A204.1 (cell line): ENCODE measurements at regions not wholly inside any gene's neighbourhood (a gene's known extent, or its start where the extent isn't known, plus 50 kb on each side); places are given as distances from the start of the nearest gene placed in this dataset.

ENCODE experiments used
- FAIRE-seq: peaks from 2 replicates; lab custom pipeline; 2012; peaks lifted over from hg19 to GRCh38; lab: Jason Lieb, UNC

GRCh38 chr13:39159846-39160370 is 121.7 kb downstream of the NHLRC3 start:
- no peak for FAIRE-seq

GRCh38 chr13:39167018-39167417 is 128.8 kb downstream of the NHLRC3 start:
- no peak for FAIRE-seq

- no peak for FAIRE-seq
Observed at GRCh38 chr13:39170711-39171110, 132.5 kb downstream of the NHLRC3 start.

DNA sequence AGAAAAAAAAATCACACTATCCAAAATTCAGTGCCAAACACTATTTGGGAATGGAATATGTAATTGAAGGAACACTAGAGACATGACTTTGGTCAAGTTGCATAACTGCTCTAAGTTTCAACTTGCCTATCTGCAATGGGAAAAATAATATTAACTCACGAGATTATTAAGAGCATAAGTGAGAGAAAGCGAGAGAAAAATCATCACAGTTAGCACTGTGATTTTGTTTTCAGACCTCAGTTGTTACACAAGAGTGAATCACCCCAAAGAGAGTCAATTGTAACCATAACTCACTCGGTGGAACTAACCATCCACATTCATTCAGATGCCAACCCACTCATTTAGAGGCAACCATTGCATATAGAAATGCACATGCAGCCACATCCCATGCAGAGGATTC is 147.1 kb downstream of the NHLRC3 start:
- FAIRE-seq, result no peak

DNA sequence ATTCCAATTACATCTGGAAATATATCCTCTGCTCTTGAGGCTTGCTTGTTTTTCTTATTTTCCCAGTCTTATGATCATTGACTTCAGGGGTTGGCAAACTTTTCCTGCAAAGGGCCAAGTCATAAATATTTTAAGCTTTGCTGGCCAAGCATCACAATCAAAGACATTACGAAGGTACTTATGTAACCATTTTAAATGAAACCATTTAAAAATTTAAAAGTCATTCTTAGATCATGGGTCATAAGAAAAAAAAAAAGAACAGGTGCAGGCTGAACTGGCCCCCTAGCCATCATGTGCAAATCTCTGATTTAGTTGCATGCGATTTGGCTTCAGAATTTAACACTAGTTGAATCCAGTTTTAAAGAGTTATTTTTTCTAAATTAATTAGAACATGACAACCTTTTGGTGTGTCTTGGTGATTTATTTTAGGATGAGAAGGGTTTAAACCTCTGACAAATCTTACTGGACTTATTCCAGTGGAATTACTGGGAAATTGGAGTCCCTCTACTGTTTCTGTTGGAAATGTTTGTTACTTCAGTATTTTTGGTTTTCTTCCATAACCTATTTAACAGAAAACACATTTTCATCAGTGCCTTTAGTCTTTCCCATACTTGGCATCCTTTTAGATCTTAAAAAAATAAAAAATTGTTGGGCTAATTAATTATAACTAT is 148.1 kb downstream of the NHLRC3 start:
- FAIRE-seq, result no peak

DNA sequence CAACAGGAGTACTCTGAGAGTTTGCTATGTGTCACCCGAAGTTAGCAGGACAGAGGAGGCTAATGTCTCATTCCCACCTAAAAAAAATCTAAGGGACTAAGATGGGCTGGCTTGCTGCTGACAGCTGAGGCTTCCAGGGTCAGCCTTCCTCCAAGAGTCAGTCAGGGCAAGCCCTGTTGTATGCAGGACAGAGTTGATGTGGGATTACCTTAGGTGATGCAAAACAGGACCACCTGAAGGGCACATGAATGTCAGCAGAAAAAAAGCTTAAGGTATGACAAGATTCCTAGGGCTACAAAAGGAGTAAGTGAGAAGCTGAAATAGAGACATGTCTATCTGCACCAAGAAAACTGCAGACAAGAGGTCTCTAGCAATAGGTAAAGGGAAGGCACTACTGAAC is 151.5 kb downstream of the NHLRC3 start:
- FAIRE-seq, result no peak

DNA sequence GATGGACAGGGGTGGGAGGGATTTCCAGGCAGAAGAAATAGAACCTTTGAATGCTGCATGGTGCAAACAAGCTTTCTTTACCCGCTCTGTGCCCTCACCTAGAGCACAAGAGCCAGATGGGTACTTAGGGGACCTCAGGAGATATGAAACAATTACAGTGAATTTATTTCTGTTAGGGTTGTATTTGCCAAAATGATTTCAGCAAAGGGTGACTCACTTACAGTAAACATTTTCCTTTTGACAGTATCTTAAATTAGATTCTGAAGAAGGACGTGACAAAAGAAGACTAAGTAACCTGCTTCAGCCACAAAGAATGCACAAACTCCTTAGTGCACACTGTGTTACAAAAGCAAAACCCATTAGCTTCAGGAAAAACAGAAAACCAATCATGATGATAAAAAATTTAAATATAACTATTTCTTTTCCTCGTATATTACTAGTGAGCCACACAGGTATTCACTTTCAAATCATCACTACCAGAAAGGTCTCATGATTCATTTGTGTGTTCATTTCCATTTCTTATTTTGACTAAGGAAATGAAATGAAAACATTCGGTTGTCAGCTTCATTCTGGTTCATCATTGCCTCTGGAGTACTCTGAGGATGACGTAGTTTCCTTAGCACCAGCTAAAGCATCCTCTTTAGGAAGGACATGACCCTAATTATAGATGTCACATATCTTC is 158.8 kb downstream of the NHLRC3 start:
- FAIRE-seq, result no peak

DNA sequence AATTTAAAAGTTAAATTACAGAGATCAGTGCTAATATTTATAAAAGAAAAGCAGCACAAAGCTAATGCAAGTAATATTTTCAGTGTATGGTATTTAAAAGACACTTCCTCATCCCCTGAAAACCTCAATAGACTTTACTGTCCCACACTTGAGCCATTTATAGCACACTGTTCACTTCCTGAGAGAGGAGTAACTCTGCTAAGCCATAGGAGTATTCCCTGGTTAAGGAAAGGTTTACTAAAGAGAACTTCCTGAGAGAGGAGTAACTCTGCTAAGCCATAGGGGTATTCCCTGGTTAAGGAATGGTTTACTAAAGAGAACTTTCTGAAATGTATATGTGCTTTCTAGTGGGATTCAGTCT is 159.4 kb downstream of the NHLRC3 start:
- FAIRE-seq, result no peak

DNA sequence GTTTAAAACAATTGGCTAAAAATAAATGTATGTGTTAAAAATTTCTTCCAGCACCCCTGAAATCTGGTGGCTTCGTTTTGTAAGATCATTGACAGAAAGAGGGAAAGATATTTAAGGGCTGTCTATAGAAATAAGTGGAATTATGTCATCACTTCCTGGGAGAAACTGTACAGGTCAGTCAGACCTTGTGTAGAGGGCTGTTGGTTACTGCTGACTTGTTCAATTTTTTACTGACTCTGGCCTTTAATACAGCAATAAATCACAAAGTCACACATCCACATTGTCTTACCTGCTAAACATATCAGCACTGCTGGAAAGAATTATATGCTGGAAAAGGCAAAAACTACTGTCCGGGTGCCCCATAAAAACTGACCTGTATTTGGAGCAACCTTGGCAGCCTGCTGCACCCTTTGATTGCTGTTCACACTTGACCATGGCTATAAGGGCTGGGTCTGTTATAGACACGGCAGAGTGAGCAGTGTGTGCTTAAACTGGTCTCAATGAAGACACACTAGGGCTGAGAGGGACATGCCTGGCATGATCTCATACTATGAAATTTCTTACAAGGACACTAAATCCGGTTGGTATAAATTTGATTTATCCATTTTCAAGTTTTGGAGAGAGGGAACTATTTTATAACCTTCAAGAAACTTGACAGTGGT is 162.1 kb downstream of the NHLRC3 start:
- FAIRE-seq, result no peak

GRCh38 chr13:39201180-39201579 is 162.9 kb downstream of the NHLRC3 start:
- FAIRE-seq, result no peak

GRCh38 chr13:39202746-39203145 is 164.5 kb downstream of the NHLRC3 start:
- no peak for FAIRE-seq

- no peak for FAIRE-seq
Observed at GRCh38 chr13:39208636-39209035, 170.4 kb downstream of the NHLRC3 start.

- no peak for FAIRE-seq
Observed at GRCh38 chr13:39209731-39210531, 171.7 kb downstream of the NHLRC3 start.

DNA sequence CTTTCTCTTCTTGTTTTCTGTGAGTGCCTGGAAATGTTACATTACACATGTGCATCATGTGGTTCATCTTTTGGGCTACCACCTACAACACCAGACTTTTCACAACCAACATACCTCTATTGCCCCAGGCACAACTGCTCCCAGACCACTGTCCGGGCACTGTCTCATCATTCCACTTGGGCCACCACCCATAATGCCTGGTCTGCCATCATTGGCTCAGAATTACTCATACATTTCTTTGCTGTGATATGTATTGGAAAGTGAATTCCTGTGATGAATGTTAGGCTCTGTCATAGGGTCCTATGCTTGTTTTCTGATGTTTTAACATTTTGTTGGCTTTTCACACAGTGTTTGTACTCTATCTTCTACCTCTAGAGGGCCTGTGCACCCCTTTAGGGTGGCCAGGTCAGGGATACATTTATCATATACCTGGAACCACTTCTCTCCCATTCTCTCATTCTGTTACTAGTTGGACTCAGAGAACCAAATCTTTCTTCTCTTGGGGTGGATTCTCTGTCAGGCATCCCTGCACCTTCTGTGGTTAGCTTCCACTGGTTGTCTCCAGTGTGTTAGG is 172.8 kb downstream of the NHLRC3 start:
- FAIRE-seq, result no peak

DNA sequence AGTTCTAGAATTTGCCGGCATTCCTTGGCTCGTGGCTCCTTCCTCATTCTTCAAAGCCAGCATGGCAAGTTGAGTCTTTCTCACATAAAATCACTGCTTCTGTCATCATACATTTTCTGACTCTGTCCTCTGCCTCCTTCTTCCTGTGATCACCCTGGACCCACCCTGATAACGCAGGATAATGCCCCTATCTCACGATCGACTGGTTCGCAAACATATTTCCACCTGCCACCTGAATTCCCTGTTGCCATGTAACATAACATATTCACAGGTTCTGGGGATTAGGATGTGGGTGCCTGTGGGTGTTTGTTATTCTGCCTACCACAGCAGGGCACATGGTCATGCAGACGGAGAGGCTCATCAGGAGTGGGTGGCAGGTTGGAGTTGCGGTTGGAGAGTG is 177.7 kb downstream of the NHLRC3 start:
- no peak for FAIRE-seq

GRCh38 chr13:39217471-39217870 is 179.2 kb downstream of the NHLRC3 start:
- no peak for FAIRE-seq

DNA sequence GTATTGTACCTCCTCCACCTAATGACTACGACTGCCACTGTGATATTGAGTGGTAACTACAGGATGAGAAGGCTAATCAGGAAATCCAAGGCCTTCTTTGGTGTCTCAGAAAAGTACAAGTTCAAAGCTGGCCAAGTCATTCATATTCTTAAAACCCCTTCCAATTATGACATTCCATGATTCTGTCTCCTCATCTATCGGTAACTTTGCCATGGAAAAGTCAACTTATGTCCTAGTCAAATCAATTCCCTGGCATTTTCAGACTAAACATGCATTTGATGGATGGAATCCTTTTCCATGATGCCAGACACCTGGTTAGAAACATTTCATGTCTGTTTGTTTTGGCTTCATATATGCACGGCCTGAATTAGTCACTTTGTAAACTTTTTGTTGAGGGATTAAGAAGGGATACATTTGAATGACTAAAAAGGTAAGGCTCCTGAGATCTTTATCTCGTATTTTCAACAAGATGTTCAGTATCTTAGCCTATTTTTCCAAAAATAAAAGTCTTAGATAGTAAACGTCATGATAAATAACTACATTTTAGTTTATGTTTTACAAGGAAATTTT is 186.5 kb downstream of the NHLRC3 start:
- FAIRE-seq, result no peak

DNA sequence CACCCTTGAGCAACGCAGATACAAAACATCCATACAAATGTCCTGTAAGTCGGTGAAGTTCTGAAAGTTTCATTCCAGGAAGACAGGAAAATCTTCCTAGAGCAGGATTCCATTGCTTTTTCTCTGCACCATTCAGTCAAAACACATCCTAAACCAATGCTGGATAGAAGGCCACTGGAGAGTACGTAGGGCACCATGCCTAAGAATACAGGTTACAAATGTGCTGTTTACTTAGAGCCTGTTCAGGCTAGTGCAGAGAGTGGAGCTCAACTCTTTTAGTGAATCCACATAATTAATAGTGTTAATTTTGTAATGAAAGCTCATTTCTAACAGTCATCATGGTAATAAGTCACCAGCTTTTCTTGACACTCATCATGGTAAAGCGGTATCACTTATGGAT is 187.6 kb downstream of the NHLRC3 start:
- FAIRE-seq, result no peak

DNA sequence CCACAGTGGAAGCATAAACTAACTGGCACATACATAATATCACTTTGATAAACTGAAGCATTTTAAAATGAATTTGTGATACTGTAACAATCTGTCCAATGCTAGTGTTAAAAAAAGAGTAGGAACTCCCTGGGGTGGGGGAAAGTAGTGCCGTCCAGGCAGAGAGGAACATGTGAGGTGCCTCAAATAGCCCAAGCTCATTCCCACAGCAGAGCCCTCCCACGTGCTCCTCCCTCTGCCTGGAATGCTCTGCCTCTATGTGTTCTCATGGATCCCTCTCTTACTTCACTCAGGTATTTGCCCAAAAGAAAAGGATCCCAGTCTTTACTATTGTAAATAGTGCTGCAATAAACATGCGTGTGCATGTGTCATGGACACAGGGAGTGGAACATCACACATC is 188.1 kb downstream of the NHLRC3 start:
- no peak for FAIRE-seq

DNA sequence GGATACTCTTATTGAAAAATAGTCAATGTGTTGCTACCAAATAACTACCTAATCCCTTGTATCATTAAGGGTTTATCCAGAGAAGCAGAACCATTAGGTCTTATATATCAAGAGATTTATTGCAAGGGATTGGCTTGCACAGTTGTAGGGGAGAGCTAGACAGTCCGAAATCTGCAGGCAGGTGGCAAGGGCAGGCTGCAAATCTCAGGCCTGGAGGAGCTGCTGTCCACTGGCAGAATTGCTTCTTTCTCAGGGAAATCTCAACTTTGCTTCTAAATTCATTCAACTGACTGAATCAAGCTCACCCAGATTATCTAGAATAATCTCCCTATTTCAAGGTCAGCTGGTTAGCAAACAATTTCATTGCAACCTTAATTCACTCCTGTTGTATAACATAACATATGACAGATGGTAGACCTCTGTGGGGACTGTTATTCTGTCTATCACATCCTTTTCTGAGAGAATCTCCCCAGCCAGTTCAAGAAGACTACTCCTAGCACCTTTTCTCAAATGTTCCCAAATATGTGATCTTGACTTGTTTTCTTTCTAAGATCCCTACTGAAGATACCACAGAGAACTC is 194.2 kb downstream of the NHLRC3 start:
- no peak for FAIRE-seq

GRCh38 chr13:39232999-39233398 is 194.7 kb downstream of the NHLRC3 start:
- no peak for FAIRE-seq

DNA sequence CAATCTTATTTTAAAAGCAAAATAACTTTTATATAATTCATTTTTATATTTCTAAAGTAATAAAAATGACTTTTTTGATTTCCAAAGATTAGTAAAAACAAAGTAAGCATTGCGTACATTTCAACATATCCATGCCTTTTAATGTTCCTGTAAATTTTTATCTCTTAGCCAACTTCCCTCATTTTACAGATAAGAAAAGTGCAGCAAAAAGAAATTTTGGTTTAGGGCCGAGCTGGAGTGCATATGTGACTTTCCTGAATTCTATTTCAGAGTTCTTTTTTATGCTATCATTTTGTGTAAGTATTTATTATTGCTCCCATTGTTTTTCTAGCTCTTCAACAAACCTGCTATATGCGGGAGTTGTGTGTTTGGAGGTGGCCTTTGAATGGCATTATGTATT is 195.3 kb downstream of the NHLRC3 start:
- no peak for FAIRE-seq
